ENCODE measurements at regions not wholly inside any gene's neighbourhood (a gene's known extent, or its start where the extent isn't known, plus 50 kb on each side); places are given as distances from the start of the nearest gene placed in this dataset.

- DNase-seq (ENCODE audit: low read depth in 1 of 2, low spot score in 2 of 2) (no peak), FAIRE-seq (no peak)
- no peak overlapping the region for H3K4me2 ChIP-seq (ENCODE audit: insufficient read depth in 1 of 2, low read depth in 2 of 2, low read length in 2 of 2)
- no peak for TF ChIP-seq CHD1 (IDR thresholded peaks at IDR 0.05; ENCODE audit: low read depth, low read length)
- no peak for TF ChIP-seq NRF1 (IDR thresholded peaks at IDR 0.05; ENCODE audit: low read depth, low read length)
- no peak for TF ChIP-seq RNF2 (IDR thresholded peaks at IDR 0.05; ENCODE audit: borderline replicate concordance, low read depth, low read length, missing control alignments, poor library complexity, severe bottlenecking)
- no peak for TF ChIP-seq TEAD4 (IDR thresholded peaks at IDR 0.05; ENCODE audit: low read depth, low read length)
- TF ChIP-seq KDM4A (IDR thresholded peaks at IDR 0.05; ENCODE audit: low read depth, low read length, severe bottlenecking), result no peak
- TF ChIP-seq SP1 (IDR thresholded peaks at IDR 0.05; ENCODE audit: low read depth, low read length), result no peak
- TF ChIP-seq JUND (IDR thresholded peaks at IDR 0.05; ENCODE audit: low read length), result no peak
- no peak for TF ChIP-seq CBX8 (IDR thresholded peaks at IDR 0.05; ENCODE audit: borderline replicate concordance, low read depth, low read length)
- no peak for TF ChIP-seq E2F6 (IDR thresholded peaks at IDR 0.05)
- no peak for TF ChIP-seq KDM1A (IDR thresholded peaks at IDR 0.05; ENCODE audit: borderline replicate concordance, low read length)
- no peak for TF ChIP-seq HDAC2 (IDR thresholded peaks at IDR 0.05; ENCODE audit: borderline replicate concordance in 1 of 2, low read depth in 2 of 2, low read length in 2 of 2)
- no peak for TF ChIP-seq CHD2 (IDR thresholded peaks at IDR 0.05; ENCODE audit: low read length)
Observed at GRCh38 chr10:118967160-118967559, 62.4 kb upstream of the NANOS1 start.

More at GRCh38 chr10:118967160-118967559, 62.4 kb upstream of the NANOS1 start:
- H2AK5ac ChIP-seq (ENCODE audit: low read depth, low read length), result no peak overlapping the region
- no peak overlapping the region for H3K4me3 ChIP-seq (ENCODE audit: extremely low read depth in 1 of 4, insufficient read depth in 2 of 4, low read depth in 3 of 4, low read length in 4 of 4)
- H4K20me1 ChIP-seq (replicated peaks in 1 of 2; ENCODE audit: control insufficient read depth in 1 of 2, insufficient read depth in 2 of 2, low read length in 2 of 2), result no peaks in the 10 kb centered on the region
- no peak overlapping the region for H3K14ac ChIP-seq (ENCODE audit: insufficient read length)
- H3K4ac ChIP-seq (replicated peaks; ENCODE audit: insufficient read length, low read depth, low read length), result no peak overlapping the region
- no peak overlapping the region for H3K9ac ChIP-seq (replicated peaks in 1 of 4; ENCODE audit: extremely low read depth in 1 of 4, low read depth in 3 of 4, low read length in 3 of 4)
- H2BK12ac ChIP-seq (ENCODE audit: low read depth, low read length), result no peak overlapping the region
- H3K23ac ChIP-seq (ENCODE audit: insufficient read length), result no peak overlapping the region
- H3K4me1 ChIP-seq (replicated peaks in 1 of 4; ENCODE audit: control insufficient read depth in 3 of 4, insufficient read depth in 4 of 4, low read length in 3 of 4), result no peaks in the 10 kb centered on the region
- H3K9me3 ChIP-seq (ENCODE audit: insufficient read depth in 2 of 2, low read depth in 1 of 2, low read length in 1 of 2), result no peaks in the 10 kb centered on the region
- no peaks in the 10 kb centered on the region for H3K36me3 ChIP-seq (ENCODE audit: control insufficient read depth in 2 of 4, insufficient read depth in 4 of 4, low read length in 3 of 4)
- H2BK120ac ChIP-seq (replicated peaks; ENCODE audit: low read depth, low read length), result no peak overlapping the region
- no peaks in the 10 kb centered on the region for H3K23me2 ChIP-seq (ENCODE audit: low read depth, low read length)
- no peaks in the 10 kb centered on the region for H3K27me3 ChIP-seq (replicated peaks in 1 of 4; ENCODE audit: control insufficient read depth in 3 of 4, extremely low read depth in 1 of 4, insufficient read depth in 3 of 4, low read length in 3 of 4)
- ChIA-PET POLR2A (ENCODE audit: partially characterized antibody) (no interaction called here), CTCF (ENCODE audit: partially characterized antibody) (interaction anchor here (0.6 to 0.7 kb wide), 2 partner anchors 12 to 34 kb away, joined by 4 to 6 read pairs; no protein-coding TSS in a partner anchor)
- H2BK5ac ChIP-seq (ENCODE audit: low read depth, low read length), result no peak overlapping the region
- 89% methylated on average over 7 of the region's 7 CpGs; no CpG with 5 or more reads in 1 of the 2 experiments for WGBS, 2 experiments (ENCODE audit: extremely low coverage in 1 of 2, insufficient coverage in 1 of 2, insufficient read length in 1 of 2, insufficient replicate concordance in 2 of 2, low coverage in 1 of 2, low lambda C conversion rate in 2 of 2, missing lambda C conversion rate in 1 of 2)
- H4K91ac ChIP-seq (replicated peaks; ENCODE audit: insufficient read length, low read length), result no peak overlapping the region
- no peak overlapping the region for H2BK15ac ChIP-seq (ENCODE audit: low read length)
- no peak overlapping the region for H3K18ac ChIP-seq (ENCODE audit: extremely low read depth, low read length)
- no peak overlapping the region for H3K27ac ChIP-seq (ENCODE audit: low read depth, low read length)
- no peak overlapping the region for H4K5ac ChIP-seq (ENCODE audit: insufficient read length, low read depth, low read length)
- no peak overlapping the region for H3K56ac ChIP-seq (replicated peaks; ENCODE audit: insufficient read length, low read depth, low read length)
- H2BK20ac ChIP-seq (ENCODE audit: low read length), result no peak overlapping the region
- no peaks in the 10 kb centered on the region for H3K79me2 ChIP-seq (ENCODE audit: control insufficient read depth in 1 of 2, insufficient read depth in 2 of 2, low read length in 2 of 2)
- no peak overlapping the region for H4K8ac ChIP-seq (ENCODE audit: extremely low read depth, insufficient read depth, low read length)
- no peaks in the 10 kb centered on the region for H3K79me1 ChIP-seq (ENCODE audit: low read depth, low read length)
- no peak overlapping the region for H2AFZ ChIP-seq (ENCODE audit: low read length)

All from H1 (cell line).